Amygdala (tissue), 56 donors: ENCODE measurements at regions not wholly inside any gene's neighbourhood (a gene's known extent, or its start where the extent isn't known, plus 50 kb on each side); places are given as distances from the start of the nearest gene placed in this dataset.

ENCODE experiments used
- DNase-seq, 56 donors: peaks; one replicate each; lab custom pipeline; 2025; lab: John Stamatoyannopoulos, UW

GRCh38 chr18:29196307-29196706, 1019.4 kb upstream of the CDH2 start:
- DNase-seq, result no peak

DNA sequence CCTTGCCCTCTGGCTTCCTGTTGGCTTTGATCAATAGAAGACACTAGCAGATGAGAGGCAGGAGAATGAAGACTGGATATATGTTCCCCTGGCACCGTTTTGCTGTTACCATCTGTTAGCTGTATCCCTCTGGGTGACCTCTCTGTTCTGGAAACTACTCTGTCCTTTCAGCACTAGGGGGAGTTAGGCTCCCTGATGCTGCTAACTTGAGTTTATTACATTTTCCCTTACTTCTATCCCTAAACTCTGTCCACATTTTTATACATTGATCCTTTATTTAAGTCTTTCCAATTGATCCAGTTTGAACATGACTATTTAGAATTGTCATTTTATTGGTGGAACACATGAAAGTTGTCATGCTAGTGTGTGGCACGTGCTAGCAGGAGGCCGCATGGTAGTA, 1014.3 kb upstream of the CDH2 start:
- no peak for DNase-seq

GRCh38 chr18:29188760-29189159, 1011.8 kb upstream of the CDH2 start:
- no peak for DNase-seq

- no peak for DNase-seq
These were observed 1008.9 kb upstream of the CDH2 start for GRCh38 chr18:29185801-29186200.

DNA sequence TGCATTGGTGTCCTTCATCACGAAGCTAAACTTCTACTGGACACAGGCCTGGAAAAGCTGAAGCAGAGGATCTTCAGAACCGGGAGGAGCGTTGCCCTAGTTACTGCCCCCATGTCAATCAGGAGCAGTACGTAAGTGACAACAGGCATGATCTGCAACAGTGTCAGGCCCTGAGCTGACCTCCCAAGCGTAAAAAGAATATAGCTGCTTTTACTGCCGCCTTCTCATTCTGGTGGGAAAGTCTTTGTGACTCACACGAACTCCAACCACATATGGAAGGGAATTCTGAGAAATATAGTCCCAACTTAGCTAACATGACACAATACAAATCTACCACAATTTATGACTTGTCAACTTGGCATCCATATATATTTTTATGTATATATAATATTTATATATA, 1007.7 kb upstream of the CDH2 start:
- DNase-seq, result no peak

- DNase-seq, result no peak
These were observed 1004.4 kb upstream of the CDH2 start for GRCh38 chr18:29181151-29181901.

DNA sequence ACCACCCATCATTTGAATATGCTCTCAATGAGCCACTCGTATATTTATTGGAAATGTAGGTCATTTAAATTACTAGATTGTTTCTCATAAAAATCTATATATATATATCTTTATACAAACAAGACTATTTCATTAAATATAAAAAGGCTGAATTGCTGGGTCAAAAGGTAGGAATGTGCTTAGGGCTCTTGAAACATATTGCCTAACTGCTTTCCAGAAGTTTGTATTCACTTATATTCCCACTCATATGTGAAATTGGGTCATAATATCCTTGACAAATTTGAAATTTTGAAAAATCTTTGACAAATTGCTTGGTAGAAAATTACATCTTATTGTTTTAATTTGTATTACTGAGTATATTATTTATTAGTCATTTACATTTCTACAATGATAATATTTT, 999.8 kb upstream of the CDH2 start:
- DNase-seq, result no peak

GRCh38 chr18:29174891-29175290, 998.0 kb upstream of the CDH2 start:
- peak in 35 of 56 donors; percentile 1 to 59 (median 18) for DNase-seq

- no peak for DNase-seq
These were observed 995.8 kb upstream of the CDH2 start for GRCh38 chr18:29172756-29173067.

DNA sequence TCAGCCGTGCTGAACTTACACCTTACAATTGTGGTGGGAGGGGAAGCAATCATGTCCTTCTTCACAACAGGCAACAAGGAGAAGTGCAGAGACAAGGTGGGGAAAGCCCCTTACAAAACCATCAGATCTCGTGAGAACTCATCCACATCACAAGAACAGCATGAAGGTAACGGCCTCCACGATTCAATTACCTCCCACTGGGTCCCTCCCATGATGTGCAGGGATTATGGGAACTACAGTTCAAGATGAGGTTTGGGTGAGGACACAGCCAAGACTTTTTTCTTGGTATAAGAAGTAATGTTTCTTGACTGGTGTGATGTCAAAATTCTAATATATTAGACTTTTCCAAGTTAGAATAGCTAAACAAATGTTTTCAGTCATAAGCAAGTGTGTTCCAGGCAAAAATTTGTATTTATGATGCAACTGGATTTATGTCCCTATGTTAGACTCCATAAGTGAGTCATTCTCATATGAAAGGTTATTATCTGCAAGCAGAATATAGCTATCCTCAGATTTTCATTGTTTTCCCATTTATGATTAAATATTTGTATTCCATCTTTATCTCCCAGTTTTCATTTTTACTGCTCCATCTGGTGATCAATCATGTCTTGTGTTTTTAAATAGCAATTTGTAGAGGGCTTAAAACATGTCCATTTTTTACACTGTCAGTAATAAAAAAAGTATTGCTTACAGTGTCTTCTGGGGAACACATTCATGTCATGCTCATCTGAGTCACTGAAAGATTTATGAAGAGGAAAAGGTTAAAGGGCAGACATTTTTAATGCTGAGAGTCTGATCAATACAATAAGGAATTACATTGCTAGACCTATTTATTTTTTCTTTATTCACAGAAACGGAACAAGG, 995.2 kb upstream of the CDH2 start:
- no peak for DNase-seq

- DNase-seq, result no peak
These were observed 992.7 kb upstream of the CDH2 start for GRCh38 chr18:29169599-29169998.

- no peak for DNase-seq
These were observed 988.2 kb upstream of the CDH2 start for GRCh38 chr18:29164993-29165599.

GRCh38 chr18:29164020-29164706, 987.2 kb upstream of the CDH2 start:
- DNase-seq, result no peak

- DNase-seq, result no peak
These were observed 986.7 kb upstream of the CDH2 start for GRCh38 chr18:29163596-29163995.

GRCh38 chr18:29161429-29161828, 984.5 kb upstream of the CDH2 start:
- DNase-seq, result no peak

GRCh38 chr18:29160170-29160569, 983.2 kb upstream of the CDH2 start:
- no peak for DNase-seq

GRCh38 chr18:29157905-29158304, 981.0 kb upstream of the CDH2 start:
- no peak for DNase-seq

- DNase-seq, result no peak
These were observed 980.3 kb upstream of the CDH2 start for GRCh38 chr18:29157057-29157780.

DNA sequence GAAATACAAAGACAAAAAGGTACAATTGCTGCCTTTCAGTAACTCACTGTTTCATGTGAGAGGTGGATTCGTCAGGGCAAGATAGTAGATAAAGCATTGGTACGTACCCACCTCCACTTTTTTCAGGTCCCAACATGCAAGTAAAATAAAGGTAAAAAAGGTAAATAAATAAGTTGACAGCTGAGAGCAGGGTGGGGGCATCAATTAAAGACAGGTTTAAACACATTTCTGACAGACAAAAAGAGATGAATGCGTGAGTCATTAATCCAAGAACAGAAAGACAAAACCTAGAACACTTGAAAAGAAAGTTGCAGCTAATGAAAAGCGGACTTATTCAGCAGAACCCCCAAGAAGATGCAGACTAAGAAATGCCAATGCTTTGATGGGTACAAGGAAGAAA, 979.6 kb upstream of the CDH2 start:
- DNase-seq, result no peak
